NOMO-1 treated with dmso at 0.1 percent for 144 hours (cell line): ENCODE measurements at regions not wholly inside any gene's neighbourhood (a gene's known extent, or its start where the extent isn't known, plus 50 kb on each side); places are given as distances from the start of the nearest gene placed in this dataset.
"Not testable (repeated sequence)": the region's sequence is repeated elsewhere in the genome, so short reads cannot be mapped to it uniquely, and the experiment has no call there.

ENCODE experiments used
- DNase-seq: peaks from one replicate; lab custom pipeline; 2025; ENCODE audit not compliant: unreplicated experiment; lab: John Stamatoyannopoulos, UW

DNA sequence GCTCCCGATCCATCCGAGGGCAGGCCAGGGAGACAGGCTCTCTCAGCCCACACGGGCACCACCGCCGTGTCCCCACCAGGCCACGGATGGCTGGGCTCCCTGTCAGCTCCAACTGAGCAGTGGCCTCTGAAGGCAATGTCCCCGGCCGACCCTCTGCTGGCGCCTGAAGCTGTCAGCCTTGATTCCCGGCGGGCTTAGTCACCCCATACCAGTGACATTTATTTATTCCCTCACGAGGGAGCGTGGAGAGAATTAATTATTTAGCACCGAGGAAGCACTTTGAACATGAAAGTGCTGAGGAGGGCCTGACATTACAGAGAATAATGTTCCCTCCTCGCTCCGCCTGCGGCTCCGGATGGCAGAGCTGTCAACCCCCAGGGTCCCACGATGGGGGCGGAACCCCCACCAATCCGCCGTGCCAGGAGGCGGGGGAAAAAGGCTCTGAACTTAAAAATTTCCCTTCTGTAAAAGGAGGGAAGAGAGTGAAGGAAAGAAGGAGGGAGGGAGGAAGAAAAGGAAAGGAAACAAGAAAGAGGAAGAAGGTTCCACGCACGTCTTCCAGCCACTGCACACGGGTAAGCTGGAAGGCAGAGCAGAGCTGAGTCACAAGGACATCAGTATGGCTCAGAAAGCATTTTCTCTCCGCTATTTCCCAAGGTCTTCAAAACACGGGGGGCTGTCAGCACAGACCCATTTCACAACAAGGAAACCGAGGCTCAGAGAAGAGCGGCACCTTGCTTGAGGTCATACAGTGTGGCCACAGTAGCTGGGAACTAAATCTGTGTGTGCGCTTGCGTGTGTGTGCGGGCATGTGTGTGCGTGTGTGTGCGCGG lies 108.7 kb upstream of the NCOR2 start:
- DNase-seq: peak; percentile 54

DNA sequence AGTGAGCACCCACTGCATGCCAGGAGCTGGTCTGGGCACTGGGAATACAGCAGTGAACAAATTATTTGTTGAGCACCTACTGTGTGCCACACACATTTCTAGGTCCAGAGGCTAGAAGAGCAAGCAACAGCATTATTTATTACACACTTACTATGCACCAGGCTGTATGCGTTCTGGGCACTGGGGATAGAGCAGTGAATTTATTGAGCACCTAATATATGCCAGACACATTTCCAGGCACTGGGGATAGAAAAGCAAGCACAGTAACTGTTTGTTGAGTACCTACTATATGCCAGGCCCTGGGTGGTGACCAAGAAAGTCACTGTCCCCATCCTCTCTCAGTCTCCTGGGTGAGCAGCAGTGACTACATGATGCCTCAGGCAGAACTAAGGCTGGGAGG lies 107.5 kb upstream of the NCOR2 start:
- DNase-seq: no peak

DNA sequence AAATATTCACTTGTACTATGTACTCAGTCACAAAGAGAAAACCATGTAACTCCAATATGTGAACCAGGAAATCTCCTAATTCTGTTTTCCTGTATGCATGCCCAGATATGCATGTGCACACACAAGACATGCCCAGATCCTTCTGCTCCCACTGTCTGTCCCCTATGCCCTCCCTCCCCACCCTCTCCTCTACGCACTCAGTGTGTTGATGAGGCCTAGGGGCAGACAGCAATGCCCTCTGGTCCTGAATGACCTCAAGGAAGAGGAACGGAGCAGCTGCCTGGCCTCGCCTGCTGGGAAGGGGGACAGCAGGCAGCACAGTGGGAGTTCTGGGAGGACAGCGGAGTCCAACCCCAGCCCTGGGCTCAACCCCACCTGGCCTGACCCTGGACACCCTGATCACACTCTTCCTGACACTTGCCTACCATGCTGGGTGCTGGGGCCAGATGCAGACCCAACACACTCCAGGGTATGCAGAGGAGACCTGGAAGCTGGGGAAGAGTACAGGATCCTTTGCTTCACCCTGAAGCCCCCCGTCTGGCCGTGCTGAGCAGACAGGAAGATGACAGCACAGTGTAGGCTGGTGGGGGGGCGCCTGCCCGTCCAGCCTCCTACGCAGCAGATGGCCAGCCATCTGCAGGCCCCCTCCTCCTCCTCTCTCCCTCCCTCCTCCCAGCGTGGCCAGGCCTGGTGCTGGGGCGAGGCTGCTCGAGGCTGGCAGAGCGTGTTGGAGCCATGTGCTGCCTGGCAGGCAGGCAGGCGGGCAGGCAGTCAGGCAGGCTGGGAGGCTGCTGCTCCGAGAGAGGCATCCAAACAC lies 106.6 kb upstream of the NCOR2 start:
- DNase-seq: no peak

DNA sequence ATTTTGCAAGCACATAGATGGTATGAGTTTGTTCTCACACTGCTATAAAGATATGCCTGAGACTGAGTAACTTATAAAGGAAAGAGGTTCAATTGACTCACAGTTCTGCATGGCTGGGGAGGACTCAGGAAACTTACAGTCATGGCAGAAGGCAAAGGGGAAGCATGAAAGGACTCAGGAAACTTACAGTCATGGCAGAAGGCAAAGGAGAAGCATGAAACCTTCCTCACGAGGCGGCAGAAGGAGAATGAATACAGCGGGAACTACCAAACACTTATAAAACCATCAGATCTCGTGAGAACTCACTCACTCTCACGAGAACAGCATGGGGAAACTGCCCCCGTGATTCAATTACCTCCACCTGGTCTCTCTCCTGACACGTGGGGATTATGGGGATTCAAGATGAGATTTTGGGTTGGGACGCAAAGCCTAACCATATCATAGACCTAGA lies 101.9 kb upstream of the NCOR2 start:
- DNase-seq: not testable (repeated sequence)

DNA sequence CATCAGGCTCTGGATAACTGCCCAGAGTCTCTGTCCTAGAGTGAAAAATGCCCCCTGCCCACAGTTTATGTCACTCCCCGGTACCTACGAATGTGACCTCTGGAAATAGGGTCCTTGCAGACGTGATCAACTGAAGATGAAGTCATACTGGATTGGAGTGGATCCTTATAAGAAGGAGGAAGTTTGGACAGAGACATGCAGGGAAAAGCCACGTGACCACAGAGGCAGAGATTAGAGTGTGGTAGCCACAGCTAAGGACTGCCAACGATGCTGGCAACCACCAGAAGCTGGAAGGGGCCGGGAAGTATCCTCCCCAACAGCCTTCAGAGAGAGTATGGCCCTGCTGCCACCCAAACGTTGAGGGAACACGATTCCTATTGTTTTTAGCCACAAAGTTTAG lies 101.2 kb upstream of the NCOR2 start:
- DNase-seq: no peak

DNA sequence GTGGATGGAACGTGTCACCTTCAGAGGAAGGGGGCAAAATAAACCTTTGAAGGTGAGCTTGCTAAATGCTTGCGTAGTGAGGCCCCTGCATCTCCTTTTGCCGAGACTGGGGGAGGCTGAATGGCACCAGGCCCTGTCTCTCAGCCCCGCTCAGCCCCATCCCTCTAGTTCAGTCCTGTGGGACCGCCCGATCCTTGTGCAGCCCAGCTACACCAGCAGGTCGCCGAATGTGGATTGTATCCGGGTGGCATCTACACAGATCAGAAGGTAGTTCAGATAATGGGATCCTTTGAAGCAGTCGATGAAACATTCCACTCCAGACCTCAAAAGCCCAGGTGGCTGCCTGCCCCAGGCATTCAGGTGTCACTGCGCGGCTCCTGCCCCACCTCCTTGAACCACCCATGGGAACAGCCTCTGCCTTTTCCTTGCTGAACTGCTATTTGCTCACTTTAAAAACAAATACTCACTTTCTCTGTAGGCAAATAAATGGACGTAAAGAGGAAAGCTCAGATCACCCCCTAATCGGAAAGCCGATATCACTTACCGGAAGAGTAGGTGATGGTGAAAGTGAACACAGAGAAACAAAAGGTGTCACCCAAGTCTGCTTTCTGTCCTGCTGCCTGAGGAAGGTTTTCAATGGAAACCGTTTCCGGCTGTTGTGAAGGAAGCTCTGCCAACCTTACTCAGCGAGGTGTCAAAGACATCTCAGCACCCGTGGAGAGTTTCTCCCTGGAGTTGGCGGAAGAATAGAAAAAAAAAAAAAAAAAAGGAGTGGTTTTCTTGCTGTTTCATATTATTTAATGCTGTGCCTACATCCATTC lies 100.3 kb upstream of the NCOR2 start:
- DNase-seq: no peak

DNA sequence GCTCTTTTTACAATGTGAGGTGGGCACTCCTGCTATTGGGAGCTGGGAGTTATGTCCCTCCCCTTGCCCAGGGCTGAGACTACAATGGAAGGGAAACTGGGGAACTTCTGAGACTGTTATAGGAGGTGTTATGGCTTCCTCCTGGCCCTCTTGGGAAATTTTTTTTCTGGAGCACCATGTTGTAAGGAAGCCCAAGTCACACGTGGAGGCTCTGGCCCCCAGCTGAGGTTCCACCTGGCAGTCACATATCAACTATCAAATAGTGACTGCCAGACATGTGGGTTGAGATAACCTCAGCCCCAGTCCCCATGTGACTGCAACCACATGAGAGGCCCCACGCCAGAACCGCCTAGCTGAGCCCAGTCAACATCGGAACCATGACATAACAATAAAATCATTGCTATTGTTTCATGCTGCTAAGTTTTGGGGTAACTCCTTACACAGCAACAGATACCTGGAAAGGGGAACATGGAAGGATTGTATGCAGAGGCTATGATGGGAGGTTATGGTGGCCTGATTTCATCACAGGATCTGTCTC lies 99.4 kb upstream of the NCOR2 start:
- no peak for DNase-seq

DNA sequence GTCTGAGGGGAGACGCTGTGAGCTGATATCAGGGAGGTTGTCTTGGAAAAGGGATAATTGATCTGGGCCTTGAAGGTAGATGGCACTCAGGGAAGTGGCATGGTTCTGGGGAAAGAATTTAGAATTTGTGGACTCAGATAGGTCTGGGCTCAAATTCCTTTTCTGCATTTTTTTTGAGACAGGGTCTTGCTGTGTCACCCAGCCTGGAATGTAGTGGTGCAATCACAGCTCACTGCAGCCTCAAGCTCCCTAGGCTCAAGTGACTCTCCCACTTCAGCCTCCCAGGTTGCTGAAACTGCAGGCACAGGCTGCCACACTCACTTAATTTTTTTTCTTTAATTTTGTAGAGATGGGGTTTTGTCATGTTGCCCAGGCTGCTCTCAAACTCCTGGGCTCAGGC lies 98.1 kb upstream of the NCOR2 start:
- DNase-seq: no peak

DNA sequence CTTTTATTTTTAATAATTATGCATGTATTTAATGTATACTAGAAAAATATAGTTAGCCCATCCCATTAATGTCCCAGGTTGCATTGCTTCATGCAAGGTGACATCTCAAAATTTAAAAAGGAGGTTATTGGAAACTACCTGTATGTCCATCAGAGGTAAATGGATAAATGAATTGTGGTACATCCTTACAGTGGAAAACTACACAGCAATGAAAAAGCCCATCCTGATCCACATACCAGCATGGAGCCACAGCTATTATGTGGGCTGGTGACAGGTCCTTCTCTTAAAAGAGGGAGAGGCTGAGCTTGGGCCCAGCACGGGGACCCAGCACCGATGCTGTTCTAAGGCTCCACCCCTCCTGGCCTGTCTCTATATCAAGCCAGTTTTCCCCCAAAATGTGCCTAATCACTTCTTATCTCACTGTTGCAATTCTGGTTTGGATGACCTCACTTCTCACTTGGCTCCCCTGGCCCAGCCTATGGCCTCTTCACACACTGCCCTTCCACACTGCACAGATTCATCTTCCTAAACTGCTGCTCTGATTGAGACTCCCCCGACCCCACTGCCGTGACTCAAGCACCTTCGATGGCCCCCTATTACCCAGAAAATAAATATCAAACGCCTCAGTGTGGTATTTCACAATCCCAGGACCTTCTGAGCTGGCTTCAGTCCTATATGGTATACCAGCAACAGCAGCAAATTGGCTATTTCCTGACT lies 97.1 kb upstream of the NCOR2 start:
- DNase-seq: no peak

DNA sequence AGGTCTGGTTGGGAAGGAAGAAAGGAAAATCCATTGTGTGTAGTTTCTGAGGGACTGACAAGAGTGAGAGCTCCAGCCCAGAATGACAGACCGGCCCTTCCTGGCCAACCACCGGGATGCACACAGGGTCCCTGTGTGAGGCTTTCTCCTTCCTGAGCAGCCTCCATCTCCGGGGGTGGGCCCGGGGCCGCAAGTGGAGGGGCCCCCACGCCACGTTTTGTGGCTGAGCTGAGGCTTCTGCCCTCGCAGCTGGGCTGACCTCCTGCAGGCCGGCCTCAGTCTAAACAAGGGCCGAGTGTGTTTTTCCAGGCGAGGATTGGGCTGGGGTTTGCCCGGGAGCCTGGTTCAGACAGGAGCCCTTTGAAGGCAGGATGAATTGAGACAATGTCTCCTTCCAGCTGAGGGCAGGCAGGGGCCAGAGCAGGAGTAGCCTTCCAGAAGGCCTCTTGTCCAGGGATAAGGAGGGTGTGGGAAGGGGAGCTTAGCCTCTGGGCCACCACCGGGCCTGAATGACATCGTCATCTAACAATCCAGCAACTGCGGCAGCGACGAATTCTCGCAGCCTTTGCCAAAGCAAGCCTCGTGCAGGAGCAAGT lies 96.5 kb upstream of the NCOR2 start:
- no peak for DNase-seq

DNA sequence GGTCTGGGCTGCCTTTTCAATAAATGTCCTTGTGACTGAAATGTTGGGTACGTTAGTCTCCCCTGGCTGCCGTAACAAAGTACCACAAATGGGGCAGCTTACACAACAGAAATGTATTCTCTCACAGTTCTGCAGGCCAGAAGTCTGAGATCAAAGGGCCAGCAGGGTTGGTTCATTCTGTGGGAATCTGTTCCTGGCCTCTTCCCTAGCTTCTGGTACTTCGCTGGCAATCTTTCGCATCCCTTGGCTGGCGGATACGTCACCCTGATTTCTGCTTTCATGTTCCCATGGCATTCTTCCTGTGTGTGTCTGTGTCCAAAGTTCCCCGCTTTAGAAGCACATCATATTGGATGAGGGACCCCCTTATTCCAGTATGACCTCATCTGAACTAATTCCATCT lies 95.8 kb upstream of the NCOR2 start:
- DNase-seq: no peak

DNA sequence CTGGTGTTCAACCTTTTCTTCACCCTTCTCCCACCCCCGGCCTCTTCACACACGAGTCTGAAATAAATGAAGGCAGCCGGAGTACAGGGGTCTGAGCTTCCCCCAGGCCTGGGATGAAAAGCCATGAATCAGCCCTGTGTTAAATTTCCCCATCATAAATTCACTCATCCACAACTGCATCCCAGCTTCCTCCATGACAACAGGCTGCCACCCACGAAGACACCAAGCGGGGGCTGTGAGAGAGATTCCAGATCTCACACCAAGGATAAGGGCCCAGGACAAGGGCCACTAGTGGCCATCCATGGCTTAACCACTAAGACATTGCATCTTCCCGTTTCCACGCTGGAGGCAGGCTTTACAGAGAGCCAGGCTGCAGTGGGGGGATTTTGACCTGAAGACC lies 93.9 kb upstream of the NCOR2 start:
- DNase-seq: no peak

DNA sequence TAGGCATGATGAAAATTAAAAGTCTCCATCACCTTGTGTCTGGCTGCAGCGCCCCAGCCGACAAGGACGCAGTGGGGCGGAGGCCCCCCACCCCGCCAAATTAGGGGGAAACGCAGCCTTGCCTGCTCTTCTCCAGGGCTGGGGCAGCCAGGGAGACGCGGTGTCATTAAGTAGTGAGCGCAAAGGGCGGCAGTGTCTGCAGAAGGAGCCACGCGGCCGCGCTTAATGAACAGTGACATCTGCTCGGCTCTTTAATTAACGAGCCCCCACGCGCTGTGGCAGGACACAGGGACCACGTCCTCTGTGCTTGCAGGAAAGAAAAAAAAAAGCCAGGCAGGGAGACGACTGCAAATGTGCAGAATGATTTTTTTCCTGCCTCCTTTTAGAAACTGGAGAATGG lies 93.4 kb upstream of the NCOR2 start:
- no peak for DNase-seq

DNA sequence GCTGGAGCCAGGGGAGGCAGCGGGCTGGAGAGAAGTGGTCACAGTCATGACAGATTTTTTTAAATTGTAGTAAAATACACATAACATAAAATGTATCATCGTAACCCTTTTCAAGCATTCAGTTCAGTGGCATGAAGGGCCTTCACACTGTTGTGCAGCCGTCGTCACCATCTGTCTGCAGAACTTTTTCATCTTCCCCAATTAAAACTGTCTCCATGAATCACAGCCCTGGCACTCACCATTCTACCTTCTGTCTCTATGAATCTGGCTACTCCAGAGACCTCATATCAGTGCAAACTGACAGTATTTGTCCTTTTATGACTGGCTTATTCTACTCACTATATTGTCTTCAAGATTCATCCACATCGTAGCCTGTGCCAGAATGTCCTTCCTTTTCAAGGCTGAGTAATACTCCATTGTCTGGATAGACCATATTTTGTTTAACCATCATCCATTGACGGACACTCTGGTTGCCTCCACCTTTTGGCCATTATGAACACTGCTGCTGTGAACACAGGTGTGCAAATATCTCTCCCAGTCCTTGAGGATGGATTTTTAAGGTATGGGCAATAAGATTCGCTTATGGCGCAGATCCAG lies 91.5 kb upstream of the NCOR2 start:
- no peak for DNase-seq

DNA sequence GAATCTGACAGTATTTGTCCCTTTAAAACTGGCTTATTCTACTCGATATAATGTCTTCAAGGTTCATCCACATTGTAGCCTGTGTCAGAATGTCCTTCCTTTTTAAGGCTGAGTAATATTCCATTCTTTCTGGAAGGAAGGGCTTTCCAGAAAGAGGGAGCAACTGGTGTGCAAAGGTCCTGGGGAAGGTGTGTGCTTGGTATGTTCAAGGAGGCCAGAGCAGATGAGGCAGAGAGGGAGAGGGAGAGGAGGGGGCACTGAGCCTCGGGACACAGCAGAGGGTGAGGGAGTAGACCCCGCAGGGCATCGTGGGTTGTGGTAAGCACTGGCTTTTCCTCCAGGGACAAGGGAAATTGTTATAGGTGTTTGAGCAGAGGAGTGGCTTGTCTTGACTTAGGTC lies 90.9 kb upstream of the NCOR2 start:
- DNase-seq: no peak

DNA sequence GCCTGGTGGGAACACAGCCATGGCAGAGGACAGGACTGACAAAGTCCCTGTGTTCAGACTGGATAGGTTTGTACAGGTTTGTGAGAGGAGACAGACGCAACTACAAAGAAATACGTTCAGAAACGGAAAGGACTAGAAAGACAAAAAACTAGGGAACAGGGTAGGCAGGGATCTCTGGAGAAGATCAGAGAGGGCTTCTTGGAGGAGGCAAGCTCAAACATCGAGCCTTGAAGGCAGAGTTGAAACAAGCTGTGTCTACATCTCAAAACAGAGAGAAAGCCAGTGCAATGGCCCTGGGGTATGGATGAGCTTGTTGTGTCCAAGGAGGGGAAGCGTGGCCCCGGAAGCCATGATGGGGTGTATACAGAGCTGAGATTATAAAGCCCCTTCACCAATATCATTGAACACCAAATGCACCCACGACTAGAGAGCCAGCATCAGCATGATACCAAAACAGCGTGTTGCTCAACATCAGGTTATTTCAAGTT lies 89.6 kb upstream of the NCOR2 start:
- no peak for DNase-seq

DNA sequence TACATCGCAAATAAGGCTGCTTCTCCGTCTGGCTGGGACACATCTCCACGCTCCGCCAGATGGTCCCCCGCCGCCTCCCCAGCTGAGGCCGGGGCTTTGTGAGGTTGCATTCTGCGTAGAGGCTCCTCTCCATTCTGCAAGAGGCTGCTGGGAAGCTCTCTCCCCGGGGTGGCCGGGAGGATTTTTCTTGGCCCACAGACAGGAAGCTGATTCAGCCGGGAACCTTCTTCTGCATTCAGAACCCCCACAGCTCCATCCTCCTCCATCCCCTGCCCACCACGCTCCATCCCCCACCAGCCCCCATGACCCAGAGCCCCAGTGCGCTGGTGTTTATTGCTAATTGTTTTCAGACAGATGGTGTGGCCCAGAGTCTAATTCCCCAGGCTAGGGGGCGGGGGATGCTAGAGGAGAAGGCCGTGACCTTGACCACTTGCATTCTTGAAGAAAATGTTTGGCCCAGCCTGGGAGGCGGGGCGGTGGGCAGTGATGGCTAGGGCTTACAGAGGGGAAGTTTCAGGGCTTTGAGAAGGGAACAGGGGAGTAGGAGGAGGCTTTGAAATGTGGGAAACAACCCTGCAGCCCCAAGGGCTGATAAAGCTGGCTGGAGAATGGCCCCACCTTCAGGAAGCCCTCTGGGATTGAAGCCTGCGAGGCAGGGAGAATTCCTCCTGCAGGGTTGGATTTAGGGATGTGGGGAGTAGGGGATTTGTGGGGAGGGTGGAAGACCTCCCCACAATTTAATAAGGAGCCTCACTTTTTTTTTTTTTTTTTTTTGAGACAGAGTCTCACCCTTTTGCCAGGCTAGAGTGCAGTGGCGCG lies 88.5 kb upstream of the NCOR2 start:
- DNase-seq: no peak

DNA sequence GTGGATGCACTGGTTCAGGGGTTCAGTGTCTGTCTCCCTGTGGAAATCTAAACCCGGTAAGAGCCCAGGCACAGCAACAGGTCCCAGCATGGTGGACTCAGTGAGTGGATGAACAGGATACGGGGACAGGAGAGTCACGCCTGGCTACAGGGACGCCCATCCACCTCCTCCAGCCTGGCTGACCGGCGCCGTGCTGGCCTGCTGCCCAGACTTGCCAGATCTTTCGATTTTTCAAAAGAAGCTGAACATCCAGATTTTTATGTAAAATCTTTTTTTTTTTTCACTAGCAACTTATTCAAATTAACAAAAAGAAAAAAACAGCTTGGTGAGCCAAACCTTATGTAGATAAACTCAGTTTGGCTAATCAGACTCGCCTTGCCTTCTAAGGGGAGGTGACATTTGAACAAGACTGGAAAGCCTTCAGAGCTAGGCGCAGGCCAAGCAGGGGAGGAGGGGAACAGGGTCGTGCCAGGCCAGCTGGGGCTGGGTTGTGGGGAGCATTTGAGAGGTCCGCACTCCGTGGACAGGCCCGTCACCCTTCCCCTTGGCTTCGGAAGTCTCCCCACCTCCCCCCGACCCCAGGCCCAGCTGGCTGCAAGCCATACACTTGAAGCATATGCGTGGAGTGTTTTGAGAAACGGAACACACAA lies 87.8 kb upstream of the NCOR2 start:
- no peak for DNase-seq
